Neural cell (in vitro differentiated cells): ENCODE measurements at regions not wholly inside any gene's neighbourhood (a gene's known extent, or its start where the extent isn't known, plus 50 kb on each side); places are given as distances from the start of the nearest gene placed in this dataset.

Source experiments
- H2AFZ ChIP-seq: fragments of 200-600, 300-800 bp; sonication (generic), shearing (Covaris generic); 2 replicates; pipeline ENCODE4 v1.6.0; 2014; ENCODE audit warnings: low read depth, mild to moderate bottlenecking, antibody characterized with exemption, low read length, moderate library complexity
- H3F3A ChIP-seq: fragments of 200-600 bp; shearing (Covaris generic); 2 replicates; pipeline ENCODE4 v1.6.1; 2016; ENCODE audit warnings: mild to moderate bottlenecking, moderate library complexity, mixed read lengths, antibody characterized with exemption, low read length; ENCODE audit not compliant: insufficient read depth, poor library complexity, severe bottlenecking
- H3K27ac ChIP-seq: fragments of 200-600, 300-800 bp; sonication (generic), shearing (Covaris generic); 2 replicates; pipeline ENCODE4 v1.5.1; 2014; ENCODE audit warnings: mild to moderate bottlenecking, low read length, moderate library complexity
- H3K27me3 ChIP-seq: fragments of 300-800, 200-600 bp; sonication (generic), shearing (Covaris generic); 2 replicates; pipeline ENCODE4 v1.6.0; 2014; ENCODE audit warnings: mild to moderate bottlenecking, low read depth, low read length, moderate library complexity; ENCODE audit not compliant: insufficient read depth
- H3K36me3 ChIP-seq: fragments of 300-800, 200-600 bp; sonication (generic), shearing (Covaris generic); 2 replicates; pipeline ENCODE4 v1.5.1; 2014; ENCODE audit warnings: mild to moderate bottlenecking, antibody characterized with exemption, low read length, moderate library complexity; ENCODE audit not compliant: insufficient read depth
- H3K4me2 ChIP-seq: fragments of 300-800, 200-600 bp; sonication (generic), shearing (Covaris generic); 2 replicates; pipeline ENCODE4 v1.6.0; 2014; ENCODE audit warnings: mild to moderate bottlenecking, low read length
- H3K4me3 ChIP-seq: fragments of 300-800, 200-600 bp; sonication (generic), shearing (Covaris generic); 2 replicates; pipeline ENCODE4 v1.5.1; 2014; ENCODE audit warnings: mild to moderate bottlenecking, low read length, moderate library complexity
- H3K79me2 ChIP-seq: fragments of 200-600 bp; shearing (Covaris generic); replicated peaks from 2 replicates; pipeline ENCODE4 v1.6.0; 2014; ENCODE audit warnings: mild to moderate bottlenecking, low read length, moderate library complexity; ENCODE audit not compliant: insufficient read depth
- H3K9ac ChIP-seq: fragments of 300-800, 200-600 bp; sonication (generic), shearing (Covaris generic); 2 replicates; pipeline ENCODE4 v1.6.1; 2016; ENCODE audit warnings: mild to moderate bottlenecking, low read length, mixed read lengths
- H3K9me2 ChIP-seq: fragments of 200-600 bp; shearing (Covaris generic); 2 replicates; pipeline ENCODE4 v1.6.1; 2016; ENCODE audit warnings: mild to moderate bottlenecking, low read length, mixed read lengths; ENCODE audit not compliant: insufficient read depth
- H3K9me3 ChIP-seq: fragments of 200-600, 300-800 bp; sonication (generic), shearing (Covaris generic); 2 replicates; pipeline ENCODE4 v1.6.1; 2016; ENCODE audit warnings: mild to moderate bottlenecking, mixed run types, low read length, moderate library complexity, mixed read lengths
- H4K20me1 ChIP-seq: fragments of 200-600 bp; shearing (Covaris generic); 2 replicates; pipeline ENCODE4 v1.6.1; 2016; ENCODE audit warnings: mild to moderate bottlenecking, mixed run types; ENCODE audit not compliant: insufficient read depth
- CTCF ChIP-seq: fragments of 450-650 bp; IDR thresholded peaks from 2 replicates; pipeline ENCODE4 v1.5.1; 2014; ENCODE audit warnings: antibody characterized with exemption, mild to moderate bottlenecking, moderate library complexity; ENCODE audit not compliant: poor library complexity, severe bottlenecking
- EP300 ChIP-seq: fragments of 450-650 bp; conservative IDR thresholded peaks from 2 replicates; pipeline ENCODE4 v1.6.1; 2014; ENCODE audit warnings: antibody characterized with exemption, mild to moderate bottlenecking, moderate library complexity; ENCODE audit not compliant: poor library complexity, severe bottlenecking
- EZH2 ChIP-seq: fragments of 200-600, 300-800 bp; shearing (Covaris generic), sonication (generic); IDR thresholded peaks from 2 replicates; pipeline ENCODE4 v1.6.1; 2014; ENCODE audit warnings: antibody characterized with exemption, low read length, borderline replicate concordance, mild to moderate bottlenecking; ENCODE audit not compliant: insufficient read depth, poor library complexity, severe bottlenecking
- MXI1 ChIP-seq: fragments of 450-650 bp; conservative IDR thresholded peaks from 2 replicates; pipeline ENCODE4 v1.6.1; 2014; ENCODE audit warnings: antibody characterized with exemption, mild to moderate bottlenecking; ENCODE audit not compliant: poor library complexity, severe bottlenecking
- POLR2AphosphoS5 ChIP-seq: IDR thresholded peaks from 2 replicates; pipeline ENCODE4 v1.6.1; 2012
- RAD21 ChIP-seq: fragments of 450-650 bp; conservative IDR thresholded peaks from 2 replicates; pipeline ENCODE4 v1.6.1; 2014; ENCODE audit warnings: antibody characterized with exemption, mild to moderate bottlenecking, moderate library complexity
- REST ChIP-seq: IDR thresholded peaks from 2 replicates; pipeline ENCODE4 v1.6.1; 2012; ENCODE audit warnings: borderline replicate concordance
- SMC3 ChIP-seq: fragments of 450-650 bp; conservative IDR thresholded peaks from 2 replicates; pipeline ENCODE4 v1.6.1; 2014; ENCODE audit warnings: antibody characterized with exemption, mild to moderate bottlenecking, moderate library complexity; ENCODE audit not compliant: poor library complexity
- TAF1 ChIP-seq: IDR thresholded peaks from 2 replicates; pipeline ENCODE4 v1.6.1; 2012; ENCODE audit warnings: low read depth

- no peak for TF ChIP-seq MXI1
Observed at GRCh38 chr1:55280731-55281130, 65.6 kb upstream of the USP24 start (continued).

- H3K36me3 ChIP-seq, result no peaks in the 10 kb centered on the region
- no peaks in the 10 kb centered on the region for H4K20me1 ChIP-seq
- H3K79me2 ChIP-seq, result no peaks in the 10 kb centered on the region
- no peak overlapping the region for H2AFZ ChIP-seq
- no peaks in the 10 kb centered on the region for H3K27me3 ChIP-seq
- no peak overlapping the region for H3K27ac ChIP-seq
- H3K9me3 ChIP-seq, result no peaks in the 10 kb centered on the region
- no peaks in the 10 kb centered on the region for H3F3A ChIP-seq
- no peak overlapping the region for H3K9ac ChIP-seq
- H3K4me3 ChIP-seq, result no peak overlapping the region
- H3K4me2 ChIP-seq, result no peak overlapping the region
- no peak for TF ChIP-seq RAD21
- TF ChIP-seq TAF1, result no peak
- no peak for TF ChIP-seq SMC3
- no peak for TF ChIP-seq REST
- TF ChIP-seq POLR2AphosphoS5, result no peak
- no peak for TF ChIP-seq CTCF
- no peak for TF ChIP-seq MXI1
- no peak for TF ChIP-seq EP300
- TF ChIP-seq EZH2, result no peak
- H3K9me2 ChIP-seq, result no peaks in the 10 kb centered on the region
Observed at GRCh38 chr1:55279627-55280026, 64.5 kb upstream of the USP24 start.

- Histone ChIP-seq H3K9ac (no peak overlapping the region), H3K9me2 (no peaks in the 10 kb centered on the region), H3K4me3 (no peak overlapping the region), H3K9me3 (no peaks in the 10 kb centered on the region), H3K36me3 (no peaks in the 10 kb centered on the region), H4K20me1 (no peaks in the 10 kb centered on the region), H3K79me2 (no peaks in the 10 kb centered on the region), H3K27me3 (no peaks in the 10 kb centered on the region), H3F3A (no peaks in the 10 kb centered on the region), H2AFZ (no peak overlapping the region), H3K27ac (no peak overlapping the region), H3K4me2 (no peak overlapping the region)
- TF ChIP-seq MXI1 (no peak), POLR2AphosphoS5 (no peak), EP300 (no peak), EZH2 (no peak), REST (no peak), TAF1 (no peak), SMC3 (no peak), RAD21 (no peak), CTCF (no peak)
Observed at GRCh38 chr1:55278378-55278777, 63.2 kb upstream of the USP24 start.
